Stimulated activated CD4-positive, alpha-beta T cell treated with anti-CD3 and anti-CD28 coated beads, Interleukin-4, amount 100 ng/mL, for 24 hours (primary cell): ENCODE measurements at regions not wholly inside any gene's neighbourhood (a gene's known extent, or its start where the extent isn't known, plus 50 kb on each side); places are given as distances from the start of the nearest gene placed in this dataset.

Experiments
- DNase-seq: peaks from one replicate; pipeline ENCODE4 v3.0.0-alpha.2; 2020

- DNase-seq, result no peak
Measured at GRCh38 chr20:4069751-4070150, 54.4 kb upstream of the RNF24 start.

GRCh38 chr20:4068708-4069107, 53.4 kb upstream of the RNF24 start:
- DNase-seq, result no peak

GRCh38 chr20:4067600-4068261, 52.4 kb upstream of the RNF24 start:
- DNase-seq, result no peak

- DNase-seq, result no peak
Measured at GRCh38 chr20:4066551-4066950, 51.2 kb upstream of the RNF24 start.

GRCh38 chr20:4065391-4065844, 50.1 kb upstream of the RNF24 start:
- no peak for DNase-seq
